ENCODE measurements at regions not wholly inside any gene's neighbourhood (a gene's known extent, or its start where the extent isn't known, plus 50 kb on each side); places are given as distances from the start of the nearest gene placed in this dataset.

GRCh38 chr20:6956574-6956973, 189.1 kb downstream of the BMP2 start:
- no peaks in the 10 kb centered on the region for H3K9me3 ChIP-seq
- POLR2A ChIA-PET = no interaction called here
- no peaks in the 10 kb centered on the region for H3K4me1 Mint-ChIP-seq
- ATAC-seq (replicated peaks in 1 of 4) (no peak), DNase-seq (no peak)
- H3K27ac ChIP-seq (ENCODE audit: low read length) = no peak overlapping the region
- H3K27me3 ChIP-seq (replicated peaks in 1 of 2; ENCODE audit: control insufficient read depth in 2 of 2, extremely low read depth in 1 of 2, insufficient read depth in 2 of 2, low read length in 1 of 2) = no peaks in the 10 kb centered on the region
- CTCF ChIA-PET = no interaction called here
- no peak overlapping the region for H3K4me3 ChIP-seq (ENCODE audit: control insufficient read depth in 1 of 2, extremely low read depth in 1 of 2, low read length in 1 of 2)
- H3K36me3 Mint-ChIP-seq = no peaks in the 10 kb centered on the region
- no peaks in the 10 kb centered on the region for H3K4me1 ChIP-seq (ENCODE audit: control insufficient read depth in 1 of 2, extremely low read depth in 1 of 2, insufficient read depth in 2 of 2, low read length in 2 of 2)
- no peaks in the 10 kb centered on the region for H3K27me3 Mint-ChIP-seq
- H3K9me3 Mint-ChIP-seq = peaks cover 12 to 15% (median 13%) of the 10 kb centered on the region in 3 donors
- H3K4me3 Mint-ChIP-seq = no peak overlapping the region
- WGBS (ENCODE audit: insufficient coverage) = no CpG with 5 or more reads among the region's 5 CpGs
- no peak overlapping the region for H3K27ac Mint-ChIP-seq
- H3K36me3 ChIP-seq (ENCODE audit: control insufficient read depth in 2 of 2, extremely low read depth in 1 of 2, insufficient read depth in 1 of 2, low read length in 1 of 2) = no peaks in the 10 kb centered on the region

GRCh38 chr20:6959900-6960312, 192.4 kb downstream of the BMP2 start:
- no peaks in the 10 kb centered on the region for H3K4me1 ChIP-seq (ENCODE audit: control insufficient read depth in 1 of 2, extremely low read depth in 1 of 2, insufficient read depth in 2 of 2, low read length in 2 of 2)
- ATAC-seq (replicated peaks in 1 of 4) = no peak
- H3K36me3 Mint-ChIP-seq = no peaks in the 10 kb centered on the region
- no peaks in the 10 kb centered on the region for H3K36me3 ChIP-seq (ENCODE audit: control insufficient read depth in 2 of 2, extremely low read depth in 1 of 2, insufficient read depth in 1 of 2, low read length in 1 of 2)
- WGBS (ENCODE audit: insufficient coverage) = no CpG with 5 or more reads among the region's 3 CpGs
- no peaks in the 10 kb centered on the region for H3K27me3 Mint-ChIP-seq
- H3K4me3 ChIP-seq (ENCODE audit: control insufficient read depth in 1 of 2, extremely low read depth in 1 of 2, low read length in 1 of 2) = no peak overlapping the region
- POLR2A ChIA-PET = no interaction called here
- H3K9me3 Mint-ChIP-seq = peaks cover 11 to 15% (median 11%) of the 10 kb centered on the region in 3 donors
- H3K4me1 Mint-ChIP-seq = no peaks in the 10 kb centered on the region
- H3K9me3 ChIP-seq = no peaks in the 10 kb centered on the region
- no peak for DNase-seq
- no peaks in the 10 kb centered on the region for H3K27me3 ChIP-seq (replicated peaks in 1 of 2; ENCODE audit: control insufficient read depth in 2 of 2, extremely low read depth in 1 of 2, insufficient read depth in 2 of 2, low read length in 1 of 2)
- H3K27ac Mint-ChIP-seq = no peak overlapping the region
- no peak overlapping the region for H3K27ac ChIP-seq (ENCODE audit: low read length)
- no peak overlapping the region for H3K4me3 Mint-ChIP-seq
- CTCF ChIA-PET = no interaction called here

- H3K27ac Mint-ChIP-seq = no peak overlapping the region
- WGBS (ENCODE audit: insufficient coverage) = no CpG with 5 or more reads among the region's 1 CpG
- ChIA-PET CTCF (no interaction called here), POLR2A (no interaction called here)
- H3K9me3 Mint-ChIP-seq = peaks cover 7 to 11% (median 9%) of the 10 kb centered on the region in 3 donors
- Histone ChIP-seq H3K9me3 (no peaks in the 10 kb centered on the region), H3K36me3 (ENCODE audit: control insufficient read depth in 2 of 2, extremely low read depth in 1 of 2, insufficient read depth in 1 of 2, low read length in 1 of 2) (no peaks in the 10 kb centered on the region), H3K4me1 (ENCODE audit: control insufficient read depth in 1 of 2, extremely low read depth in 1 of 2, insufficient read depth in 2 of 2, low read length in 2 of 2) (no peaks in the 10 kb centered on the region), H3K4me3 (ENCODE audit: control insufficient read depth in 1 of 2, extremely low read depth in 1 of 2, low read length in 1 of 2) (no peak overlapping the region), H3K27ac (ENCODE audit: low read length) (no peak overlapping the region), H3K27me3 (replicated peaks in 1 of 2; ENCODE audit: control insufficient read depth in 2 of 2, extremely low read depth in 1 of 2, insufficient read depth in 2 of 2, low read length in 1 of 2) (no peaks in the 10 kb centered on the region)
- no peaks in the 10 kb centered on the region for H3K27me3 Mint-ChIP-seq
- DNase-seq (no peak), ATAC-seq (replicated peaks in 1 of 4) (no peak)
- H3K4me3 Mint-ChIP-seq = no peak overlapping the region
- no peaks in the 10 kb centered on the region for H3K4me1 Mint-ChIP-seq
- no peaks in the 10 kb centered on the region for H3K36me3 Mint-ChIP-seq
Observed at GRCh38 chr20:6966721-6967120, 199.2 kb downstream of the BMP2 start.

GRCh38 chr20:6974838-6975237, 207.4 kb downstream of the BMP2 start:
- H3K4me3 ChIP-seq (ENCODE audit: control insufficient read depth in 1 of 2, extremely low read depth in 1 of 2, low read length in 1 of 2) = no peak overlapping the region
- peaks cover 0 to 12% (median 9%) of the 10 kb centered on the region in 3 donors for H3K9me3 Mint-ChIP-seq
- H3K27ac Mint-ChIP-seq = no peak overlapping the region
- WGBS (ENCODE audit: insufficient coverage) = 100% methylated on average over 1 of the region's 1 CpG
- POLR2A ChIA-PET = no interaction called here
- no peaks in the 10 kb centered on the region for H3K4me1 Mint-ChIP-seq
- CTCF ChIA-PET = no interaction called here
- no peaks in the 10 kb centered on the region for H3K27me3 ChIP-seq (replicated peaks in 1 of 2; ENCODE audit: control insufficient read depth in 2 of 2, extremely low read depth in 1 of 2, insufficient read depth in 2 of 2, low read length in 1 of 2)
- ATAC-seq (replicated peaks in 1 of 4) (no peak), DNase-seq (no peak)
- no peaks in the 10 kb centered on the region for H3K9me3 ChIP-seq
- no peaks in the 10 kb centered on the region for H3K27me3 Mint-ChIP-seq
- H3K36me3 ChIP-seq (ENCODE audit: control insufficient read depth in 2 of 2, extremely low read depth in 1 of 2, insufficient read depth in 1 of 2, low read length in 1 of 2) = no peaks in the 10 kb centered on the region
- H3K4me1 ChIP-seq (ENCODE audit: control insufficient read depth in 1 of 2, extremely low read depth in 1 of 2, insufficient read depth in 2 of 2, low read length in 2 of 2) = no peaks in the 10 kb centered on the region
- H3K36me3 Mint-ChIP-seq = no peaks in the 10 kb centered on the region
- no peak overlapping the region for H3K27ac ChIP-seq (ENCODE audit: low read length)
- no peak overlapping the region for H3K4me3 Mint-ChIP-seq

- CTCF ChIA-PET = no interaction called here
- no peak for DNase-seq
Observed at GRCh38 chr20:6975311-6975710, 207.8 kb downstream of the BMP2 start.

GRCh38 chr20:6976106-6976900, 208.8 kb downstream of the BMP2 start:
- no peaks in the 10 kb centered on the region for H3K36me3 ChIP-seq (ENCODE audit: control insufficient read depth in 2 of 2, extremely low read depth in 1 of 2, insufficient read depth in 1 of 2, low read length in 1 of 2)
- no peaks in the 10 kb centered on the region for H3K27me3 ChIP-seq (replicated peaks in 1 of 2; ENCODE audit: control insufficient read depth in 2 of 2, extremely low read depth in 1 of 2, insufficient read depth in 2 of 2, low read length in 1 of 2)
- no peak overlapping the region for H3K4me3 Mint-ChIP-seq
- no peak overlapping the region for H3K27ac ChIP-seq (ENCODE audit: low read length)
- 58% methylated on average over 2 of the region's 3 CpGs for WGBS (ENCODE audit: insufficient coverage)
- H3K4me1 Mint-ChIP-seq = no peaks in the 10 kb centered on the region
- no peaks in the 10 kb centered on the region for H3K27me3 Mint-ChIP-seq
- DNase-seq (no peak), ATAC-seq (replicated peaks in 1 of 4) (no peak)
- CTCF ChIA-PET = no interaction called here
- POLR2A ChIA-PET = no interaction called here
- no peaks in the 10 kb centered on the region for H3K36me3 Mint-ChIP-seq
- no peaks in the 10 kb centered on the region for H3K9me3 ChIP-seq
- H3K27ac Mint-ChIP-seq = no peak overlapping the region
- H3K4me1 ChIP-seq (ENCODE audit: control insufficient read depth in 1 of 2, extremely low read depth in 1 of 2, insufficient read depth in 2 of 2, low read length in 2 of 2) = no peaks in the 10 kb centered on the region
- peaks cover 0 to 12% (median 9%) of the 10 kb centered on the region in 3 donors for H3K9me3 Mint-ChIP-seq
- no peak overlapping the region for H3K4me3 ChIP-seq (ENCODE audit: control insufficient read depth in 1 of 2, extremely low read depth in 1 of 2, low read length in 1 of 2)

More at GRCh38 chr20:6975311-6975710, 207.8 kb downstream of the BMP2 start:
- Histone ChIP-seq H3K9me3 (no peaks in the 10 kb centered on the region), H3K4me1 (ENCODE audit: control insufficient read depth in 1 of 2, extremely low read depth in 1 of 2, insufficient read depth in 2 of 2, low read length in 2 of 2) (no peaks in the 10 kb centered on the region), H3K36me3 (ENCODE audit: control insufficient read depth in 2 of 2, extremely low read depth in 1 of 2, insufficient read depth in 1 of 2, low read length in 1 of 2) (no peaks in the 10 kb centered on the region), H3K27ac (ENCODE audit: low read length) (no peak overlapping the region), H3K27me3 (replicated peaks in 1 of 2; ENCODE audit: control insufficient read depth in 2 of 2, extremely low read depth in 1 of 2, insufficient read depth in 2 of 2, low read length in 1 of 2) (no peaks in the 10 kb centered on the region), H3K4me3 (ENCODE audit: control insufficient read depth in 1 of 2, extremely low read depth in 1 of 2, low read length in 1 of 2) (no peak overlapping the region)
- H3K9me3 Mint-ChIP-seq = peaks cover 0 to 12% (median 9%) of the 10 kb centered on the region in 3 donors
- no peak for ATAC-seq (replicated peaks in 1 of 4)
- WGBS (ENCODE audit: insufficient coverage) = no CpG with 5 or more reads among the region's 1 CpG
- no peak overlapping the region for H3K4me3 Mint-ChIP-seq
- H3K4me1 Mint-ChIP-seq = no peaks in the 10 kb centered on the region
- no peak overlapping the region for H3K27ac Mint-ChIP-seq
- no peaks in the 10 kb centered on the region for H3K27me3 Mint-ChIP-seq
- no peaks in the 10 kb centered on the region for H3K36me3 Mint-ChIP-seq
- POLR2A ChIA-PET = no interaction called here

- Mint-ChIP-seq H3K9me3 (peaks cover 4 to 21% (median 13%) of the 10 kb centered on the region in 3 donors), H3K27me3 (no peaks in the 10 kb centered on the region), H3K36me3 (no peaks in the 10 kb centered on the region), H3K4me3 (no peak overlapping the region), H3K27ac (no peak overlapping the region), H3K4me1 (no peaks in the 10 kb centered on the region)
- no peaks in the 10 kb centered on the region for H3K4me1 ChIP-seq (ENCODE audit: control insufficient read depth in 1 of 2, extremely low read depth in 1 of 2, insufficient read depth in 2 of 2, low read length in 2 of 2)
- CTCF ChIA-PET = no interaction called here
- no CpG with 5 or more reads among the region's 2 CpGs for WGBS (ENCODE audit: insufficient coverage)
- ATAC-seq (replicated peaks in 1 of 4) (no peak), DNase-seq (no peak)
- no peaks in the 10 kb centered on the region for H3K36me3 ChIP-seq (ENCODE audit: control insufficient read depth in 2 of 2, extremely low read depth in 1 of 2, insufficient read depth in 1 of 2, low read length in 1 of 2)
- no peak overlapping the region for H3K27ac ChIP-seq (ENCODE audit: low read length)
- POLR2A ChIA-PET = no interaction called here
- no peak overlapping the region for H3K4me3 ChIP-seq (ENCODE audit: control insufficient read depth in 1 of 2, extremely low read depth in 1 of 2, low read length in 1 of 2)
- H3K9me3 ChIP-seq = no peaks in the 10 kb centered on the region
- H3K27me3 ChIP-seq (replicated peaks in 1 of 2; ENCODE audit: control insufficient read depth in 2 of 2, extremely low read depth in 1 of 2, insufficient read depth in 2 of 2, low read length in 1 of 2) = no peaks in the 10 kb centered on the region
Observed at GRCh38 chr20:6979621-6980020, 212.1 kb downstream of the BMP2 start.

All from T-cell (primary cell).